GM12878 (cell line): ENCODE measurements at regions not wholly inside any gene's neighbourhood (a gene's known extent, or its start where the extent isn't known, plus 50 kb on each side); places are given as distances from the start of the nearest gene placed in this dataset.

Experiments
- KDM1A ChIP-seq: fragments of 200-600 bp; sonication (generic); IDR thresholded peaks from 2 replicates; pipeline ENCODE4 v1.6.1; 2016; ENCODE audit warnings: borderline replicate concordance
- KLF5 ChIP-seq: fragments of 450-650 bp; IDR thresholded peaks from 2 replicates; pipeline ENCODE4 v1.6.1; 2014; ENCODE audit warnings: mild to moderate bottlenecking; ENCODE audit not compliant: partially characterized antibody
- POU2F2 ChIP-seq: IDR thresholded peaks from 3 replicates; pipeline ENCODE4 v1.6.1; 2011; ENCODE audit warnings: low read depth, mild to moderate bottlenecking, low read length, borderline replicate concordance
- RELA ChIP-seq: fragments of 450-650 bp; IDR thresholded peaks from 2 replicates; pipeline ENCODE4 v1.8.0; 2014; ENCODE audit warnings: borderline replicate concordance; ENCODE audit not compliant: partially characterized antibody
- ZBTB33 ChIP-seq: fragments of 450-650 bp; IDR thresholded peaks from 2 replicates; pipeline ENCODE4 v1.6.1; 2017; ENCODE audit warnings: mild to moderate bottlenecking
- TF ChIP-seq, protein P1 (sequence below): fragments of 150-350 bp; IDR thresholded peaks from 2 replicates; pipeline ENCODE4 v1.6.1; 2016; ENCODE audit warnings: low read depth, low read length

DNA sequence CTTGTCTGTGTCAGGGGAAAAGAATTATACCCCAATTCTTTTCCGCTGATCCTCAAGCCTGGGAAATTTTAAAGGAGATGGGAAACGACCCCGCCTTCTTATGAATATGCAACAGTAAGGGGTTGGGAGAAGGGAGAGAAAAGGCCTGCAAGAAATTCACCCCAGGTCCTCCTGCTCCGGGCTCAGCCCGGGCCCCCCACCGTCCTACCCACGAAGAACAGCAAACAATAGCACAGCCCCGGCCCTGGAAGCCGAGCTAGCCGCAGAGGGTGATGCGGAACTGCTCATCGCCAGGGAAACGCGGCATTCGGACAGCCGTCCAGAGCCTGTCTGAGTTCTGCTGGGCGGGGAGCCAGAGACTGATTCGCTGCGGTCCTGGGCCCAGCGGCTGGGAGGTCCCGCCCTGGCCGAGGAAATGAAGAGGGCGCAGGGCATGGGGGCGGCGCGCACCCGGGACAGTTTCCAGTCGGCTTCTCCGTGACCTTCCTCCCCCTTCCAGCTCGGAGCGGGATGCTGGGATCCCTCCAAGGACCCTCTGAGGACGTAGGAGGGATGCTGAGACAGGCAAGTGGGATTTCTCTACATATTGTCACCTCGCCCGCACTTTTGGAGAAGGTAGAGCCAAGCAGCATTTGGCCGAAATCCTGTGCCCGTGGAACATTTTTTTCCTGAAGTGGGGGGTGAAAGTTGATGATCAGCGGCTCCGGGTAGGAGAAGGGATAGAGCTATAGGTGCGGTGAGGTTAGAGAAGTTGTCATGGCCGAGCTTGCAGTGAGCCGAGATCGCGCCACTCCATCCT, 82.3 kb upstream of the C1QTNF9B start (continued):
- TF ChIP-seq, protein P1, sequence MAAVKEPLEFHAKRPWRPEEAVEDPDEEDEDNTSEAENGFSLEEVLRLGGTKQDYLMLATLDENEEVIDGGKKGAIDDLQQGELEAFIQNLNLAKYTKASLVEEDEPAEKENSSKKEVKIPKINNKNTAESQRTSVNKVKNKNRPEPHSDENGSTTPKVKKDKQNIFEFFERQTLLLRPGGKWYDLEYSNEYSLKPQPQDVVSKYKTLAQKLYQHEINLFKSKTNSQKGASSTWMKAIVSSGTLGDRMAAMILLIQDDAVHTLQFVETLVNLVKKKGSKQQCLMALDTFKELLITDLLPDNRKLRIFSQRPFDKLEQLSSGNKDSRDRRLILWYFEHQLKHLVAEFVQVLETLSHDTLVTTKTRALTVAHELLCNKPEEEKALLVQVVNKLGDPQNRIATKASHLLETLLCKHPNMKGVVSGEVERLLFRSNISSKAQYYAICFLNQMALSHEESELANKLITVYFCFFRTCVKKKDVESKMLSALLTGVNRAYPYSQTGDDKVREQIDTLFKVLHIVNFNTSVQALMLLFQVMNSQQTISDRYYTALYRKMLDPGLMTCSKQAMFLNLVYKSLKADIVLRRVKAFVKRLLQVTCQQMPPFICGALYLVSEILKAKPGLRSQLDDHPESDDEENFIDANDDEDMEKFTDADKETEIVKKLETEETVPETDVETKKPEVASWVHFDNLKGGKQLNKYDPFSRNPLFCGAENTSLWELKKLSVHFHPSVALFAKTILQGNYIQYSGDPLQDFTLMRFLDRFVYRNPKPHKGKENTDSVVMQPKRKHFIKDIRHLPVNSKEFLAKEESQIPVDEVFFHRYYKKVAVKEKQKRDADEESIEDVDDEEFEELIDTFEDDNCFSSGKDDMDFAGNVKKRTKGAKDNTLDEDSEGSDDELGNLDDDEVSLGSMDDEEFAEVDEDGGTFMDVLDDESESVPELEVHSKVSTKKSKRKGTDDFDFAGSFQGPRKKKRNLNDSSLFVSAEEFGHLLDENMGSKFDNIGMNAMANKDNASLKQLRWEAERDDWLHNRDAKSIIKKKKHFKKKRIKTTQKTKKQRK: no peak
- TF ChIP-seq KLF5 (no peak), ZBTB33 (no peak), POU2F2 (peak; percentile 75; the same call in 2 of the 3 replicates), KDM1A (no peak), RELA (no peak)
- TF ChIP-seq, all 136 proteins: peak for 6
